MM.1S (cell line): ENCODE measurements at regions not wholly inside any gene's neighbourhood (a gene's known extent, or its start where the extent isn't known, plus 50 kb on each side); places are given as distances from the start of the nearest gene placed in this dataset.

Source experiments
- DNase-seq: peaks from one replicate; pipeline ENCODE4 v3.0.0-alpha.2; 2015
- H2AFZ ChIP-seq: fragments of 300-600 bp; sonication (generic); 2 replicates; pipeline ENCODE4 v1.6.0; 2016; ENCODE audit warnings: antibody characterized with exemption, low read length
- H3F3A ChIP-seq: fragments of 300-600 bp; sonication (generic); 2 replicates; pipeline ENCODE4 v1.6.1; 2016; ENCODE audit warnings: mild to moderate bottlenecking, antibody characterized with exemption, low read length, moderate library complexity, mixed read lengths; ENCODE audit not compliant: insufficient read depth
- H3K27ac ChIP-seq: fragments of 300-600 bp; sonication (generic); 2 replicates; pipeline ENCODE4 v1.5.1; 2016; ENCODE audit warnings: mild to moderate bottlenecking, low read length
- H3K27me3 ChIP-seq: fragments of 300-600 bp; sonication (generic); replicated peaks from 2 replicates; pipeline ENCODE4 v1.6.0; 2016; ENCODE audit warnings: low read length; ENCODE audit not compliant: insufficient read depth
- H3K36me3 ChIP-seq: fragments of 300-600 bp; sonication (generic); replicated peaks from 2 replicates; pipeline ENCODE4 v1.6.1; 2016; ENCODE audit warnings: mild to moderate bottlenecking, low read length, mixed read lengths; ENCODE audit not compliant: insufficient read depth
- H3K4me1 ChIP-seq: fragments of 300-600 bp; sonication (generic); 2 replicates; pipeline ENCODE4 v1.6.1; 2016; ENCODE audit warnings: low read length, mixed read lengths
- H3K4me2 ChIP-seq: fragments of 300-600 bp; sonication (generic); 2 replicates; pipeline ENCODE4 v1.6.0; 2016; ENCODE audit warnings: low read depth, low read length
- H3K4me3 ChIP-seq: fragments of 300-600 bp; sonication (generic); 2 replicates; pipeline ENCODE4 v1.5.1; 2016; ENCODE audit warnings: low read length, mixed read lengths
- H3K79me2 ChIP-seq: fragments of 300-600 bp; sonication (generic); 2 replicates; pipeline ENCODE4 v1.6.1; 2016; ENCODE audit warnings: mixed run types, low read length, mixed read lengths
- H3K9ac ChIP-seq: fragments of 300-600 bp; sonication (generic); 2 replicates; pipeline ENCODE4 v1.6.1; 2016; ENCODE audit warnings: low read length, mixed read lengths
- H3K9me2 ChIP-seq: fragments of 300-600 bp; sonication (generic); replicated peaks from 2 replicates; pipeline ENCODE4 v1.6.1; 2016; ENCODE audit warnings: mild to moderate bottlenecking, low read length, mixed read lengths; ENCODE audit not compliant: insufficient read depth
- H3K9me3 ChIP-seq: fragments of 300-600 bp; sonication (generic); replicated peaks from 2 replicates; pipeline ENCODE4 v1.6.1; 2016; ENCODE audit warnings: mild to moderate bottlenecking, low read length, mixed read lengths; ENCODE audit not compliant: insufficient read depth
- H4K20me1 ChIP-seq: fragments of 300-600 bp; sonication (generic); 2 replicates; pipeline ENCODE4 v1.6.1; 2016; ENCODE audit warnings: mild to moderate bottlenecking, low read length, moderate library complexity, mixed read lengths; ENCODE audit not compliant: insufficient read depth
- CTCF ChIP-seq: fragments of 300-600 bp; sonication (generic); IDR thresholded peaks from 2 replicates; pipeline ENCODE4 v1.5.1; 2016; ENCODE audit warnings: antibody characterized with exemption, low read length, mixed read lengths
- EZH2 ChIP-seq: fragments of 300-600 bp; sonication (generic); optimal IDR thresholded peaks from 2 replicates; pipeline ENCODE3; 2017; ENCODE audit warnings: low read depth, mild to moderate bottlenecking, antibody characterized with exemption, low read length, mixed read lengths
- EZH2phosphoT487 ChIP-seq: fragments of 300-600 bp; sonication (generic); IDR thresholded peaks from 2 replicates; pipeline ENCODE4 v1.6.1; 2018; ENCODE audit warnings: antibody characterized with exemption, low read length

- TF ChIP-seq EZH2: no peak
- no peak for TF ChIP-seq CTCF
- TF ChIP-seq EZH2phosphoT487: no peak
- Histone ChIP-seq H3K27me3 (no peaks in the 10 kb centered on the region), H2AFZ (no peak overlapping the region), H3K4me3 (no peak overlapping the region), H3K9me3 (no peaks in the 10 kb centered on the region), H3K27ac (no peak overlapping the region), H3K9me2 (no peaks in the 10 kb centered on the region), H3K36me3 (no peaks in the 10 kb centered on the region), H3F3A (no peaks in the 10 kb centered on the region), H4K20me1 (no peaks in the 10 kb centered on the region), H3K9ac (no peak overlapping the region), H3K4me2 (no peak overlapping the region), H3K79me2 (no peaks in the 10 kb centered on the region), H3K4me1 (no peaks in the 10 kb centered on the region)
- DNase-seq: no peak
Measured at GRCh38 chr3:162206648-162207047, 710.0 kb downstream of the OTOL1 start.

GRCh38 chr3:162211470-162211869 lies 714.9 kb downstream of the OTOL1 start:
- H3K4me2 ChIP-seq: no peak overlapping the region
- no peaks in the 10 kb centered on the region for H3K4me1 ChIP-seq
- H3K36me3 ChIP-seq: no peaks in the 10 kb centered on the region
- DNase-seq: no peak
- H2AFZ ChIP-seq: no peak overlapping the region
- no peak overlapping the region for H3K4me3 ChIP-seq
- TF ChIP-seq EZH2 (no peak), EZH2phosphoT487 (no peak), CTCF (no peak)
- H4K20me1 ChIP-seq: no peaks in the 10 kb centered on the region
- H3K27ac ChIP-seq: no peak overlapping the region
- H3F3A ChIP-seq: no peaks in the 10 kb centered on the region
- H3K9me2 ChIP-seq: no peaks in the 10 kb centered on the region
- no peaks in the 10 kb centered on the region for H3K27me3 ChIP-seq
- H3K9me3 ChIP-seq: no peaks in the 10 kb centered on the region
- H3K79me2 ChIP-seq: no peaks in the 10 kb centered on the region
- no peak overlapping the region for H3K9ac ChIP-seq

- Histone ChIP-seq H3K9ac (no peak overlapping the region), H3K4me2 (no peak overlapping the region), H3K27ac (no peak overlapping the region), H4K20me1 (no peaks in the 10 kb centered on the region), H3F3A (no peaks in the 10 kb centered on the region), H3K36me3 (no peaks in the 10 kb centered on the region), H2AFZ (no peak overlapping the region), H3K4me1 (no peaks in the 10 kb centered on the region), H3K4me3 (no peak overlapping the region), H3K27me3 (no peaks in the 10 kb centered on the region), H3K79me2 (no peaks in the 10 kb centered on the region), H3K9me2 (no peaks in the 10 kb centered on the region), H3K9me3 (no peaks in the 10 kb centered on the region)
- DNase-seq: no peak
- TF ChIP-seq EZH2 (no peak), EZH2phosphoT487 (no peak), CTCF (no peak)
Measured at GRCh38 chr3:162213196-162213595, 716.6 kb downstream of the OTOL1 start.
